GM23338 (cell line): ENCODE measurements at regions not wholly inside any gene's neighbourhood (a gene's known extent, or its start where the extent isn't known, plus 50 kb on each side); places are given as distances from the start of the nearest gene placed in this dataset.

ENCODE experiments used
- ATAC-seq: fragments of 200-7000 bp; cut with Tn5 transposase; 3 replicates; pipeline ENCODE4 v1.9.1; 2020
- DNase-seq: peaks from one replicate; pipeline ENCODE4 v3.0.0-alpha.2; 2015; ENCODE audit warnings: low spot score
- H2AFZ ChIP-seq: fragments of 200-600 bp; sonication (generic); 2 replicates; pipeline ENCODE4 v1.8.0; 2016; ENCODE audit warnings: antibody characterized with exemption, mild to moderate bottlenecking, moderate library complexity
- H3F3A ChIP-seq: fragments of 200-600 bp; sonication (generic); replicated peaks from 2 replicates; pipeline ENCODE4 v1.8.0; 2017; ENCODE audit warnings: antibody characterized with exemption, mixed run types, low read depth
- H3K27ac ChIP-seq: fragments of 200-600 bp; sonication (generic); 2 replicates; pipeline ENCODE4 v1.6.1; 2016; ENCODE audit warnings: low read depth
- H3K27me3 ChIP-seq: fragments of 200-600 bp; sonication (generic); 2 replicates; pipeline ENCODE4 v1.8.0; 2016; ENCODE audit warnings: mild to moderate bottlenecking, mixed run types, moderate library complexity; ENCODE audit not compliant: insufficient read depth
- H3K36me3 ChIP-seq: fragments of 200-600 bp; sonication (generic); 2 replicates; pipeline ENCODE4 v1.8.0; 2016; ENCODE audit warnings: mild to moderate bottlenecking; ENCODE audit not compliant: insufficient read depth
- H3K4me1 ChIP-seq: fragments of 200-600 bp; sonication (generic); 2 replicates; pipeline ENCODE4 v1.8.0; 2016; ENCODE audit warnings: mild to moderate bottlenecking, moderate library complexity; ENCODE audit not compliant: insufficient read depth
- H3K4me2 ChIP-seq: fragments of 200-600 bp; sonication (generic); 2 replicates; pipeline ENCODE4 v1.7.1; 2017; ENCODE audit warnings: mixed run types
- H3K4me3 ChIP-seq: fragments of 200-600 bp; sonication (generic); 2 replicates; pipeline ENCODE4 v1.6.1; 2016; ENCODE audit warnings: mixed run types
- H3K79me2 ChIP-seq: fragments of 200-600 bp; sonication (generic); replicated peaks from 2 replicates; pipeline ENCODE4 v1.8.0; 2017; ENCODE audit warnings: mild to moderate bottlenecking; ENCODE audit not compliant: insufficient read depth
- H3K9me2 ChIP-seq: fragments of 200-600 bp; sonication (generic); 2 replicates; pipeline ENCODE4 v1.8.0; 2017; ENCODE audit not compliant: insufficient read depth
- H4K20me1 ChIP-seq: fragments of 200-600 bp; sonication (generic); replicated peaks from 2 replicates; pipeline ENCODE4 v1.8.0; 2017; ENCODE audit warnings: mild to moderate bottlenecking; ENCODE audit not compliant: insufficient read depth
- H3K27ac Mint-ChIP-seq: 2 replicates; pipeline ENCODE4 v1.8.0; 2020; ENCODE audit warnings: inconsistent platforms, mild to moderate bottlenecking, moderate library complexity, mixed read lengths
- H3K27me3 Mint-ChIP-seq: 3 replicates; pipeline ENCODE4 v1.8.0; 2022; ENCODE audit warnings: low read depth, mild to moderate bottlenecking, moderate library complexity, mixed read lengths, inconsistent platforms; ENCODE audit not compliant: insufficient read depth, poor library complexity
- H3K36me3 Mint-ChIP-seq: 3 replicates; pipeline ENCODE4 v1.8.0; 2021; ENCODE audit warnings: low read depth, mild to moderate bottlenecking, inconsistent platforms, moderate library complexity, mixed read lengths
- H3K4me1 Mint-ChIP-seq: 3 replicates; pipeline ENCODE4 v1.8.0; 2020; ENCODE audit warnings: mild to moderate bottlenecking, inconsistent platforms, mixed read lengths
- H3K4me3 Mint-ChIP-seq: 3 replicates; pipeline ENCODE4 v1.8.0; 2021; ENCODE audit warnings: moderate library complexity, mild to moderate bottlenecking, inconsistent platforms, mixed read lengths
- H3K9me3 Mint-ChIP-seq: 3 replicates; pipeline ENCODE4 v1.8.0; 2020; ENCODE audit warnings: moderate library complexity, mild to moderate bottlenecking, inconsistent platforms, mixed read lengths
- CREB1 ChIP-seq: fragments of 250-450 bp; sonication (Bioruptor Pico); IDR thresholded peaks from 2 replicates; pipeline ENCODE4 v1.5.0; 2020; ENCODE audit warnings: low read depth, mild to moderate bottlenecking, moderate library complexity
- CTCF ChIP-seq, 2 experiments: fragments of 200-600 bp in 1 of 2; sonication (generic) in 1 of 2; conservative IDR thresholded peaks; 2 replicates each; pipeline versions ENCODE4 v1.5.1 to v1.6.1; 2016 to 2017; ENCODE audit warnings: antibody characterized with exemption in 2 of 2, low read depth in 2 of 2, mild to moderate bottlenecking in 2 of 2, moderate library complexity in 1 of 2
- EZH2 ChIP-seq: fragments of 200-600 bp; sonication (generic); IDR thresholded peaks from one replicate; pipeline ENCODE4 v1.8.0; 2017; ENCODE audit warnings: antibody characterized with exemption, mild to moderate bottlenecking, low read depth; ENCODE audit not compliant: unreplicated experiment
- EZH2phosphoT487 ChIP-seq: fragments of 200-600 bp; sonication (generic); IDR thresholded peaks from one replicate; pipeline ENCODE4 v1.8.1; 2018; ENCODE audit warnings: antibody characterized with exemption; ENCODE audit not compliant: unreplicated experiment
- JUNB ChIP-seq: IDR thresholded peaks from one replicate; pipeline ENCODE4 v1.6.1; 2016; ENCODE audit warnings: antibody characterized with exemption; ENCODE audit not compliant: unreplicated experiment
- NANOG ChIP-seq: IDR thresholded peaks from 2 replicates; pipeline ENCODE4 v1.6.1; 2016; ENCODE audit warnings: antibody characterized with exemption, borderline replicate concordance
- POLR2AphosphoS5 ChIP-seq: IDR thresholded peaks from 2 replicates; pipeline ENCODE4 v1.6.1; 2016; ENCODE audit warnings: antibody characterized with exemption, low read depth
- STAT1 ChIP-seq: IDR thresholded peaks from one replicate; pipeline ENCODE4 v1.6.1; 2016; ENCODE audit warnings: antibody characterized with exemption; ENCODE audit not compliant: unreplicated experiment
- ZNF114 ChIP-seq: fragments of 250-450 bp; sonication (Bioruptor Pico); IDR thresholded peaks from 2 replicates; pipeline ENCODE4 v1.5.0; 2020; ENCODE audit warnings: mild to moderate bottlenecking, moderate library complexity
- ZNF331 ChIP-seq: fragments of 250-450 bp; sonication (Bioruptor Pico); IDR thresholded peaks from 2 replicates; pipeline ENCODE4 v1.5.0; 2020; ENCODE audit warnings: low read depth, mild to moderate bottlenecking, moderate library complexity
- TF ChIP-seq, protein P1 (sequence below): IDR thresholded peaks from one replicate; pipeline ENCODE4 v1.6.1; 2018; ENCODE audit warnings: antibody characterized with exemption; ENCODE audit not compliant: unreplicated experiment

- TF ChIP-seq, protein P1, sequence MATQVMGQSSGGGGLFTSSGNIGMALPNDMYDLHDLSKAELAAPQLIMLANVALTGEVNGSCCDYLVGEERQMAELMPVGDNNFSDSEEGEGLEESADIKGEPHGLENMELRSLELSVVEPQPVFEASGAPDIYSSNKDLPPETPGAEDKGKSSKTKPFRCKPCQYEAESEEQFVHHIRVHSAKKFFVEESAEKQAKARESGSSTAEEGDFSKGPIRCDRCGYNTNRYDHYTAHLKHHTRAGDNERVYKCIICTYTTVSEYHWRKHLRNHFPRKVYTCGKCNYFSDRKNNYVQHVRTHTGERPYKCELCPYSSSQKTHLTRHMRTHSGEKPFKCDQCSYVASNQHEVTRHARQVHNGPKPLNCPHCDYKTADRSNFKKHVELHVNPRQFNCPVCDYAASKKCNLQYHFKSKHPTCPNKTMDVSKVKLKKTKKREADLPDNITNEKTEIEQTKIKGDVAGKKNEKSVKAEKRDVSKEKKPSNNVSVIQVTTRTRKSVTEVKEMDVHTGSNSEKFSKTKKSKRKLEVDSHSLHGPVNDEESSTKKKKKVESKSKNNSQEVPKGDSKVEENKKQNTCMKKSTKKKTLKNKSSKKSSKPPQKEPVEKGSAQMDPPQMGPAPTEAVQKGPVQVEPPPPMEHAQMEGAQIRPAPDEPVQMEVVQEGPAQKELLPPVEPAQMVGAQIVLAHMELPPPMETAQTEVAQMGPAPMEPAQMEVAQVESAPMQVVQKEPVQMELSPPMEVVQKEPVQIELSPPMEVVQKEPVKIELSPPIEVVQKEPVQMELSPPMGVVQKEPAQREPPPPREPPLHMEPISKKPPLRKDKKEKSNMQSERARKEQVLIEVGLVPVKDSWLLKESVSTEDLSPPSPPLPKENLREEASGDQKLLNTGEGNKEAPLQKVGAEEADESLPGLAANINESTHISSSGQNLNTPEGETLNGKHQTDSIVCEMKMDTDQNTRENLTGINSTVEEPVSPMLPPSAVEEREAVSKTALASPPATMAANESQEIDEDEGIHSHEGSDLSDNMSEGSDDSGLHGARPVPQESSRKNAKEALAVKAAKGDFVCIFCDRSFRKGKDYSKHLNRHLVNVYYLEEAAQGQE = no peak
- TF ChIP-seq EZH2phosphoT487 (no peak), NANOG (no peak), CTCF (conservative IDR thresholded peaks at IDR 0.05; ENCODE audit: low read depth in 2 of 2) (no peak), CREB1 (no peak), POLR2AphosphoS5 (no peak), ZNF114 (CRISPR knock-in tag) (no peak), ZNF331 (CRISPR knock-in tag) (no peak), EZH2 (no peak), STAT1 (no peak), JUNB (no peak)
These were observed 627.3 kb downstream of the METTL15 start (continued) for GRCh38 chr11:28735511-28735910.

DNA sequence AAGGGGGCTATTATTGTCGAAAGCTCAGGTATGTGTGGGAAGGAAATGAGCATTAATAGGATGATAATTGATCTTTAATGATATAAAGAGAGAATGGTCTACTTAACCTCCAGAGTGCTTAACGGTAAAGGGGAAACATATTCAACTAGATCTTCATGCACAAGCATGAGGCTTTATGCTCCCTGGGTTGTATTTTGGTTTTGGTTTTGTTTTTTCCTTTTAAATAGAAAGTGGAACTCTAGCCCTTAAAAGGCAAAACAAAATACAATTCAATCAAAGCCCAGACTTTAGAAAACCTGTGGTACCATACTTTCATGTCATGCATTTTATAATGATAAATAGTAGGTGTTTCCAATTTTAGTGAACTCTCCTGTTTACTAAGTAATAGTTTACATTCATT, 622.7 kb downstream of the METTL15 start:
- TF ChIP-seq EZH2 (no peak), ZNF331 (CRISPR knock-in tag) (no peak)
- H3K79me2 ChIP-seq = no peaks in the 10 kb centered on the region

More for the DNA sequence above, 622.7 kb downstream of the METTL15 start:
- Mint-ChIP-seq H3K27me3 (peaks cover 3% of the 10 kb centered on the region), H3K36me3 (peaks cover 10% of the 10 kb centered on the region), H3K27ac (no peak overlapping the region), H3K4me1 (peaks cover 23% of the 10 kb centered on the region), H3K4me3 (no peak overlapping the region), H3K9me3 (peaks cover 6% of the 10 kb centered on the region)
- Histone ChIP-seq H3K9me2 (peaks cover 14% of the 10 kb centered on the region), H3K27me3 (no peaks in the 10 kb centered on the region), H3K4me1 (peaks cover 18% of the 10 kb centered on the region), H3K27ac (no peak overlapping the region), H3K36me3 (no peaks in the 10 kb centered on the region), H2AFZ (no peak overlapping the region), H3K4me3 (no peak overlapping the region), H3K4me2 (no peak overlapping the region), H3F3A (no peaks in the 10 kb centered on the region), H4K20me1 (no peaks in the 10 kb centered on the region)
- DNase-seq = no peak
- no peak for ATAC-seq
